Ovary (tissue), 3 donors: ENCODE measurements at regions not wholly inside any gene's neighbourhood (a gene's known extent, or its start where the extent isn't known, plus 50 kb on each side); places are given as distances from the start of the nearest gene placed in this dataset.

ENCODE experiments used
- POLR2A ChIP-seq: fragments of 450-650 bp; IDR thresholded peaks from one replicate; pipeline ENCODE4 v1.6.1; 2017; ENCODE audit warnings: antibody characterized with exemption, mild to moderate bottlenecking, moderate library complexity
- TF ChIP-seq, protein P1 (sequence below), 3 donors: fragments of 450-650 bp in 2 of 3; fragments of 200-600 bp in 1 of 3; IDR thresholded peaks; one replicate each; pipeline versions ENCODE4 v1.5.1 to v1.8.0; 2016 to 2022; ENCODE audit warnings: antibody characterized with exemption in 3 of 3, mild to moderate bottlenecking in 1 of 3
- donor health status: DM: no; HTN: no; CAD: no.

GRCh38 chr5:112014783-112015395, 257.9 kb upstream of the NREP start:
- TF ChIP-seq, protein P1, sequence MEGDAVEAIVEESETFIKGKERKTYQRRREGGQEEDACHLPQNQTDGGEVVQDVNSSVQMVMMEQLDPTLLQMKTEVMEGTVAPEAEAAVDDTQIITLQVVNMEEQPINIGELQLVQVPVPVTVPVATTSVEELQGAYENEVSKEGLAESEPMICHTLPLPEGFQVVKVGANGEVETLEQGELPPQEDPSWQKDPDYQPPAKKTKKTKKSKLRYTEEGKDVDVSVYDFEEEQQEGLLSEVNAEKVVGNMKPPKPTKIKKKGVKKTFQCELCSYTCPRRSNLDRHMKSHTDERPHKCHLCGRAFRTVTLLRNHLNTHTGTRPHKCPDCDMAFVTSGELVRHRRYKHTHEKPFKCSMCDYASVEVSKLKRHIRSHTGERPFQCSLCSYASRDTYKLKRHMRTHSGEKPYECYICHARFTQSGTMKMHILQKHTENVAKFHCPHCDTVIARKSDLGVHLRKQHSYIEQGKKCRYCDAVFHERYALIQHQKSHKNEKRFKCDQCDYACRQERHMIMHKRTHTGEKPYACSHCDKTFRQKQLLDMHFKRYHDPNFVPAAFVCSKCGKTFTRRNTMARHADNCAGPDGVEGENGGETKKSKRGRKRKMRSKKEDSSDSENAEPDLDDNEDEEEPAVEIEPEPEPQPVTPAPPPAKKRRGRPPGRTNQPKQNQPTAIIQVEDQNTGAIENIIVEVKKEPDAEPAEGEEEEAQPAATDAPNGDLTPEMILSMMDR (IDR thresholded peaks at IDR 0.05) = no peak
- TF ChIP-seq POLR2A = no peak
